ENCODE measurements at regions not wholly inside any gene's neighbourhood (a gene's known extent, or its start where the extent isn't known, plus 50 kb on each side); places are given as distances from the start of the nearest gene placed in this dataset.
"Not testable (repeated sequence)": the region's sequence is repeated elsewhere in the genome, so short reads cannot be mapped to it uniquely, and the experiment has no call there.

GRCh38 chr13:55977436-55977835 is 1163.3 kb upstream of the PRR20A start:
- DNase-seq (ENCODE audit: low read depth): no peak

- DNase-seq (ENCODE audit: low read depth): no peak
Measured at GRCh38 chr13:55981381-55981780, 1159.3 kb upstream of the PRR20A start.

- DNase-seq (ENCODE audit: low read depth): not testable (repeated sequence)
Measured at GRCh38 chr13:55984026-55984425, 1156.7 kb upstream of the PRR20A start.

GRCh38 chr13:55990631-55991030 is 1150.1 kb upstream of the PRR20A start:
- DNase-seq (ENCODE audit: low read depth): no peak

- DNase-seq (ENCODE audit: low read depth): no peak
Measured at GRCh38 chr13:55991666-55992065, 1149.1 kb upstream of the PRR20A start.

- no peak for DNase-seq (ENCODE audit: low read depth)
Measured at GRCh38 chr13:55992145-55992544, 1148.6 kb upstream of the PRR20A start.

- DNase-seq (ENCODE audit: low read depth): no peak
Measured at GRCh38 chr13:55999709-56000108, 1141.0 kb upstream of the PRR20A start.

- DNase-seq (ENCODE audit: low read depth): no peak
Measured at GRCh38 chr13:56009418-56009817, 1131.3 kb upstream of the PRR20A start.

- DNase-seq (ENCODE audit: low read depth): no peak
Measured at GRCh38 chr13:56012644-56013043, 1128.1 kb upstream of the PRR20A start.

GRCh38 chr13:56015919-56016318 is 1124.8 kb upstream of the PRR20A start:
- DNase-seq (ENCODE audit: low read depth): no peak

GRCh38 chr13:56019606-56020005 is 1121.1 kb upstream of the PRR20A start:
- DNase-seq (ENCODE audit: low read depth): no peak

GRCh38 chr13:56020425-56020824 is 1120.3 kb upstream of the PRR20A start:
- no peak for DNase-seq (ENCODE audit: low read depth)

- no peak for DNase-seq (ENCODE audit: low read depth)
Measured at GRCh38 chr13:56039992-56040391, 1100.7 kb upstream of the PRR20A start.

- no peak for DNase-seq (ENCODE audit: low read depth)
Measured at GRCh38 chr13:56066321-56066720, 1074.4 kb upstream of the PRR20A start.

- no peak for DNase-seq (ENCODE audit: low read depth)
Measured at GRCh38 chr13:56102641-56103040, 1038.1 kb upstream of the PRR20A start.

- no peak for DNase-seq (ENCODE audit: low read depth)
Measured at GRCh38 chr13:56110751-56111150, 1030.0 kb upstream of the PRR20A start.

- no peak for DNase-seq (ENCODE audit: low read depth)
Measured at GRCh38 chr13:56134524-56134923, 1006.2 kb upstream of the PRR20A start.

GRCh38 chr13:56166864-56167263 is 973.9 kb upstream of the PRR20A start:
- no peak for DNase-seq (ENCODE audit: low read depth)

- DNase-seq (ENCODE audit: low read depth): no peak
Measured at GRCh38 chr13:56168581-56168980, 972.1 kb upstream of the PRR20A start.

- no peak for DNase-seq (ENCODE audit: low read depth)
Measured at GRCh38 chr13:56173346-56173745, 967.4 kb upstream of the PRR20A start.

- DNase-seq (ENCODE audit: low read depth): no peak
Measured at GRCh38 chr13:56182598-56182997, 958.1 kb upstream of the PRR20A start.

GRCh38 chr13:56187331-56187730 is 953.4 kb upstream of the PRR20A start:
- DNase-seq (ENCODE audit: low read depth): no peak

GRCh38 chr13:56188582-56188981 is 952.1 kb upstream of the PRR20A start:
- not testable (repeated sequence) for DNase-seq (ENCODE audit: low read depth)

GRCh38 chr13:56189439-56189838 is 951.3 kb upstream of the PRR20A start:
- DNase-seq (ENCODE audit: low read depth): no peak

GRCh38 chr13:56189978-56190377 is 950.7 kb upstream of the PRR20A start:
- no peak for DNase-seq (ENCODE audit: low read depth)

All from CMK (cell line).